GM13977 (cell line): ENCODE measurements at regions not wholly inside any gene's neighbourhood (a gene's known extent, or its start where the extent isn't known, plus 50 kb on each side); places are given as distances from the start of the nearest gene placed in this dataset.

Experiments used
- DNase-seq: peaks from one replicate; pipeline ENCODE4 v3.0.0; 2012; ENCODE audit warnings: low spot score
- CTCF ChIP-seq: IDR thresholded peaks from 2 replicates; pipeline ENCODE4 v1.5.1; 2012; ENCODE audit warnings: mild to moderate bottlenecking, control low read depth; ENCODE audit not compliant: insufficient read depth; ENCODE audit errors: extremely low read depth, missing control alignments
- in situ Hi-C: fragments of 300-500 bp; cut with MboI; formaldehyde crosslinking; loops from one replicate; pipeline ENCODE4 v1.12.0; 2022; ENCODE audit warnings: low sequenced_read_pairs, low pct_unique_long_range_greater_than_20kb, mixed read lengths, inconsistent platforms; ENCODE audit not compliant: unreplicated experiment

GRCh38 chr4:100970414-100970813 lies 376.9 kb downstream of the PPP3CA start:
- in situ Hi-C loops: no loop called here
- no peak for TF ChIP-seq CTCF
- DNase-seq: no peak

GRCh38 chr4:100969925-100970324 lies 377.4 kb downstream of the PPP3CA start:
- in situ Hi-C loops: no loop called here
- no peak for TF ChIP-seq CTCF
- no peak for DNase-seq

GRCh38 chr4:100968046-100968445 lies 379.3 kb downstream of the PPP3CA start:
- no peak for TF ChIP-seq CTCF
- in situ Hi-C loops: no loop called here
- no peak for DNase-seq

GRCh38 chr4:100963627-100964026 lies 383.7 kb downstream of the PPP3CA start:
- TF ChIP-seq CTCF: no peak
- in situ Hi-C loops: no loop called here
- no peak for DNase-seq

GRCh38 chr4:100962698-100963097 lies 384.6 kb downstream of the PPP3CA start:
- TF ChIP-seq CTCF: no peak
- no peak for DNase-seq
- in situ Hi-C loops: no loop called here

- TF ChIP-seq CTCF: no peak
- no peak for DNase-seq
- in situ Hi-C loops: no loop called here
Observed at GRCh38 chr4:100960232-100960631, 387.1 kb downstream of the PPP3CA start.

- in situ Hi-C loops: no loop called here
- no peak for TF ChIP-seq CTCF
- no peak for DNase-seq
Observed at GRCh38 chr4:100954046-100954445, 393.3 kb downstream of the PPP3CA start.
